ENCODE measurements at regions not wholly inside any gene's neighbourhood (a gene's known extent, or its start where the extent isn't known, plus 50 kb on each side); places are given as distances from the start of the nearest gene placed in this dataset.

- TF ChIP-seq POLR2A (IDR thresholded peaks at IDR 0.05; ENCODE audit: low read length) (no peak), GATA1 (IDR thresholded peaks at IDR 0.05; ENCODE audit: low read depth, low read length) (no peak)
Observed at GRCh38 chr10:6702030-6702429, 122.0 kb upstream of the PRKCQ start.

Measured in erythroblast (primary cell).